Transverse colon (tissue), 4 donors: ENCODE measurements at regions not wholly inside any gene's neighbourhood (a gene's known extent, or its start where the extent isn't known, plus 50 kb on each side); places are given as distances from the start of the nearest gene placed in this dataset.

Experiments
- CTCF ChIP-seq, 5 experiments: fragments of 200-600 bp in 3 of 5; fragments of 450-650 bp in 2 of 5; sonication (generic) in 3 of 5; IDR thresholded peaks; 1 replicate in 2 of 5; 2 replicates in 3 of 5; pipeline ENCODE4 v1.5.1; 2016 to 2017; ENCODE audit warnings: antibody characterized with exemption in 5 of 5, inconsistent platforms in 3 of 5, mild to moderate bottlenecking in 2 of 5, moderate library complexity in 1 of 5
- POLR2A ChIP-seq: fragments of 450-650 bp; IDR thresholded peaks from one replicate; pipeline ENCODE4 v1.6.1; 2016; ENCODE audit warnings: antibody characterized with exemption, mild to moderate bottlenecking, moderate library complexity
- POLR2AphosphoS5 ChIP-seq, 3 donors: sonication (generic); formaldehyde crosslinking; IDR thresholded peaks; one replicate each; pipeline ENCODE4 v1.6.1; 2016; ENCODE audit warnings: antibody characterized with exemption in 3 of 3

GRCh38 chr9:100756217-100756616, 178.3 kb downstream of the CAVIN4 start:
- TF ChIP-seq CTCF (IDR thresholded peaks at IDR 0.05) (no peak), POLR2AphosphoS5 (IDR thresholded peaks at IDR 0.05) (no peak), POLR2A (no peak)
